Right lobe of liver (tissue), 6 donors: ENCODE measurements at regions not wholly inside any gene's neighbourhood (a gene's known extent, or its start where the extent isn't known, plus 50 kb on each side); places are given as distances from the start of the nearest gene placed in this dataset.

ENCODE experiments used
- ATAC-seq, 4 donors: fragments of 200-7000 bp; cut with Tn5 transposase; one replicate each; pipeline ENCODE4 v1.9.1; 2020; ENCODE audit warnings: mild to moderate bottlenecking in 4 of 4, moderate library complexity in 4 of 4
- DNase-seq, 3 donors: peaks; one replicate each; pipeline ENCODE4 v3.0.0-alpha.2; 2020
- H3K27ac ChIP-seq, 3 donors: fragments of 200-600 bp; one replicate each; pipeline ENCODE4 v1.8.0; 2022
- H3K27me3 ChIP-seq, 2 donors: fragments of 200-600 bp; one replicate each; pipeline ENCODE4 v1.8.0; 2022
- H3K36me3 ChIP-seq, 4 donors: fragments of 200-600 bp; sonication (generic) in 1 of 4; one replicate each; pipeline versions ENCODE4 v1.5.1 to v1.8.0; 2017 to 2022; ENCODE audit warnings: control low read depth in 1 of 4
- H3K4me1 ChIP-seq, 4 donors: fragments of 200-600 bp; sonication (generic) in 1 of 4; one replicate each; pipeline versions ENCODE4 v1.5.1 to v1.8.0; 2017 to 2022; ENCODE audit warnings: control low read depth in 1 of 4
- H3K4me3 ChIP-seq, 3 donors: fragments of 200-600 bp; one replicate each; pipeline ENCODE4 v1.8.0; 2022
- H3K9me3 ChIP-seq, 4 donors: fragments of 200-600 bp; sonication (generic) in 1 of 4; one replicate each; pipeline versions ENCODE4 v1.5.1 to v1.8.0; 2017 to 2022; ENCODE audit warnings: control low read depth in 1 of 4
- CTCF ChIP-seq, 4 donors: fragments of 200-600 bp in 3 of 4; fragments of 450-650 bp in 1 of 4; IDR thresholded peaks; one replicate each; pipeline versions ENCODE4 v1.5.1 to v1.8.0; 2016 to 2022; ENCODE audit warnings: antibody characterized with exemption in 4 of 4, mild to moderate bottlenecking in 2 of 4
- POLR2A ChIP-seq: fragments of 450-650 bp; IDR thresholded peaks from one replicate; pipeline ENCODE4 v1.6.1; 2017; ENCODE audit warnings: antibody characterized with exemption, mild to moderate bottlenecking
- whole genome bisulfite sequencing: methylation state at CpG from one replicate; pipeline ENCODE4 v1.1.6; 2018; ENCODE audit warnings: low coverage, low lambda C conversion rate; ENCODE audit not compliant: insufficient coverage; ENCODE audit errors: missing lambda C conversion rate; 5-methylcytosine and 5-hydroxymethylcytosine counted together
- intact Hi-C, 2 donors: fragments of 100-400 bp; cut with DNase I; formaldehyde crosslinking; loops; one replicate each; pipeline versions ENCODE4 v1.11.2 to v1.14.1; 2022
- donor health status: DM: no; HTN: yes; CAD: no.
- donor health status: DM: no; HTN: no; CAD: no.
- donor health status: DM: no; HTN: no; CAD: no.
- donor health status: DM: no; HTN: yes; CAD: no.
- donor health status: DM: no; HTN: yes; CAD: no.

GRCh38 chr3:18071833-18072232 is 329.4 kb upstream of the TBC1D5 start:
- intact Hi-C loops, result no loop called here
- DNase-seq (no peak), ATAC-seq (no peak)
- Histone ChIP-seq H3K4me1 (no peaks in the 10 kb centered on the region), H3K27me3 (no peaks in the 10 kb centered on the region), H3K4me3 (no peak overlapping the region), H3K9me3 (no peaks in the 10 kb centered on the region), H3K36me3 (no peaks in the 10 kb centered on the region), H3K27ac (no peak overlapping the region)
- TF ChIP-seq CTCF (IDR thresholded peaks at IDR 0.05) (no peak), POLR2A (no peak)

- 25% methylated on average over 1 of the region's 1 CpG for WGBS
- H3K4me1 ChIP-seq, result no peaks in the 10 kb centered on the region
- H3K27ac ChIP-seq, result no peak overlapping the region
- no peak for ATAC-seq
- intact Hi-C loops, result no loop called here
- DNase-seq, result no peak
- TF ChIP-seq POLR2A (no peak), CTCF (IDR thresholded peaks at IDR 0.05) (no peak)
- no peak overlapping the region for H3K4me3 ChIP-seq
- H3K9me3 ChIP-seq, result no peaks in the 10 kb centered on the region
- no peaks in the 10 kb centered on the region for H3K36me3 ChIP-seq
- no peaks in the 10 kb centered on the region for H3K27me3 ChIP-seq
Measured at GRCh38 chr3:18070944-18071343, 328.5 kb upstream of the TBC1D5 start.

GRCh38 chr3:18070231-18070630 is 327.8 kb upstream of the TBC1D5 start:
- DNase-seq (no peak), ATAC-seq (no peak)
- Histone ChIP-seq H3K9me3 (no peaks in the 10 kb centered on the region), H3K36me3 (no peaks in the 10 kb centered on the region), H3K27ac (no peak overlapping the region), H3K4me1 (no peaks in the 10 kb centered on the region), H3K4me3 (no peak overlapping the region), H3K27me3 (no peaks in the 10 kb centered on the region)
- intact Hi-C loops, result no loop called here
- 40% methylated on average over 2 of the region's 2 CpGs for WGBS
- TF ChIP-seq POLR2A, result no peak
- TF ChIP-seq CTCF (IDR thresholded peaks at IDR 0.05), result no peak

GRCh38 chr3:18069568-18069967 is 327.1 kb upstream of the TBC1D5 start:
- TF ChIP-seq CTCF (IDR thresholded peaks at IDR 0.05), result no peak
- no peak for TF ChIP-seq POLR2A
- DNase-seq, result no peak
- no peak overlapping the region for H3K27ac ChIP-seq
- intact Hi-C loops, result no loop called here
- WGBS, result 75% methylated on average over 1 of the region's 1 CpG
- no peaks in the 10 kb centered on the region for H3K4me1 ChIP-seq
- H3K27me3 ChIP-seq, result no peaks in the 10 kb centered on the region
- no peak overlapping the region for H3K4me3 ChIP-seq
- H3K9me3 ChIP-seq, result no peaks in the 10 kb centered on the region
- H3K36me3 ChIP-seq, result no peaks in the 10 kb centered on the region
- no peak for ATAC-seq

- Histone ChIP-seq H3K27me3 (no peaks in the 10 kb centered on the region), H3K9me3 (no peaks in the 10 kb centered on the region), H3K36me3 (no peaks in the 10 kb centered on the region), H3K27ac (no peak overlapping the region), H3K4me1 (no peaks in the 10 kb centered on the region), H3K4me3 (no peak overlapping the region)
- intact Hi-C loops, result no loop called here
- ATAC-seq (no peak), DNase-seq (no peak)
- WGBS, result 72% methylated on average over 3 of the region's 3 CpGs
- TF ChIP-seq POLR2A (no peak), CTCF (IDR thresholded peaks at IDR 0.05) (no peak)
Measured at GRCh38 chr3:18066899-18067582, 324.6 kb upstream of the TBC1D5 start.
